HL-60/S4 treated with retinoic acid at 250 ng/mL for 4 days and 3 days (cell line): ENCODE measurements at regions not wholly inside any gene's neighbourhood (a gene's known extent, or its start where the extent isn't known, plus 50 kb on each side); places are given as distances from the start of the nearest gene placed in this dataset.

Experiments used
- in situ Hi-C: fragments of 300-500 bp; cut with MboI; formaldehyde crosslinking; loops from 2 replicates; pipeline ENCODE4 v1.7.0; 2022; ENCODE audit warnings: low sequenced_read_pairs

DNA sequence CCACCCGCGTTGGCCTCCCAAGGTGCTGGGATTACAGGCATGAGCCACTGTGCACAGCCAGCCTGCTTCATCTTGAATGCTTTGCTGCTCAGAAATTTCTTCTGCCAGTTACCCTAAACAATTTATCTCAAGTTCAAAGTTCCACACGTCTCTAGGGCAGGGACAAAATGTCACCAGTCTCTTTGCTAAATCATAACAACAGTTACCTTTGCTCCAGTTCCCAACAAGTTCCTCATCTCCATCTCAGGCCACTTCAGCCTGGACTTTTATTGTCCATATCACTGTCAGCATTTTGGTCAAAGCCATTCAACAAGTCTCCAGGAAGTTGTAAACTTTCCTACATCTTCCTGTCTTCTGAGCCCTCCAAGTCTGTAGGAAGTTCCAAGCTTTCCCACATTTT lies 159.5 kb upstream of the DYRK2 start:
- in situ Hi-C loops: no loop called here

DNA sequence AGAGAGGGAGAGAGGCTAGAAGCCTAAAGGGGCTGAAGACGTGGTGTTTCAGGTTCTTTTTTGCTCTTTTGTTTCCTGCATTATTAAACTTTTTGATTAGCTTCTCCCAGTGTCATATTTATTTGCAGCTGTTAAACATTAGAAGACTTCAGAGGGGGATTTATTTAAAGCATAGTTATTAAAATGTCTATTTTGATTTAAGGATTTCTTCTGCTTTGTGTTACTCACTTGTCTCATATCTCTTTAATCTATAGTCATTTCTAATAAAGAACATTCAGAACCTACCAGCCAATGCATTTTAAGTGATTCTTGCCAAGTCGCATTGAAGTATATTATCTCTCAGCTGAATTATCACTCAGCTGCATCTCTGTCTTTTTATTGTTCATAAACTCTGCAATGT lies 152.0 kb upstream of the DYRK2 start:
- in situ Hi-C loops: no loop called here

DNA sequence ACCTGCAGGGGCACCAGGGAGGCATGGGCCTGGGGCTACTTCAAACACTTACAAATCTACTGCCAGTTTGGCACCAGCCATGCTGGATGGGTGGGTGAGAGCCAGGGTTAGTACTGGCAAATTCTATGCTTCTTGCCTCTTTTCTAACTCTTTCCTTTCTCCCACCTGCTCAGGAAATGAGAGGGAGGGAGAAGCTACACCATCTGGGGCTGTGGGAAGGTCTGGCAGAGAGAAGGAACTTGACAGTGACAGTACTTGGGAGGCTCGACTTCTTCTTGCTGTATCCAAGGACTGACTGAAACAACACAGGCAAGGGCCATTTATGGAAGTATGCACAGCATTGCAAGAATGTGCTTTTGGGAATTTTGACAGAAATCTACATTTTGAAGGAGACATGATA lies 149.6 kb upstream of the DYRK2 start:
- in situ Hi-C loops: no loop called here

DNA sequence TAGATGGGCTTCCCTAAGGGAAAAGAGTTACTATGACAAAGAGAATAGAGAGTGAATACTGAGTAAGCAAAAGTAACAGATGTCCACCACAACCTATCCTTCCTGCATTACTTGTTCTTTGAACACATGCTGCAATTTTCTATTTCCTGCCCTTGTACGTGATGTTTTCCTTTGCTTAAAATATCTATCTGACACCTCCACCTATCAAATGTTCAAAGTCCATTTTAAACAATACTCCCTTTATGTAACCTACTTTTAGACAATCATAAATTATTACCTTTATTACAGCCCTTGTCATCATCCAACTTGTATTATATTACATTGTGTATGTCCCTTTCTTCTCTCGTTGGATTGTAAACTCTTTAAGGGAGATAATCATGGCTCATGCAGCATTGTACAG lies 147.2 kb upstream of the DYRK2 start:
- in situ Hi-C loops: no loop called here

DNA sequence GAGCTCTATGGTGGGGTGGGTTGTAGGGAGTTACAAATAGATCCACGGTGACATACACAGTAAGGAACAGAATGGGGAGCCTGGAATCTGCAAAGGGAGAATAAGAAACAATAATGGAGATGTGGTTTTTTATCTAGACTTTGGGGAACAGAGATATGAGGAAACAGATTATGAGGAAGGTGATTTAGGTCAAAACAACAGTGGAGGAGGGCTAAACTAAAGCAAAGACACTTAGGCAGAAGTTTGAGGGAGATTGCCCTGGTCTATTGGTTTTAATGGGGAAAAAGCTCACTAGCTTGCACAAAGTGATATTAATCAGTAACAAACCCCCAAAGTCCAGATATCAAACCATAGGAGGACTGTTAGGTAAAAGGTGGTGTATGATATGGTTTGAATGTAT lies 144.5 kb upstream of the DYRK2 start:
- in situ Hi-C loops: no loop called here

DNA sequence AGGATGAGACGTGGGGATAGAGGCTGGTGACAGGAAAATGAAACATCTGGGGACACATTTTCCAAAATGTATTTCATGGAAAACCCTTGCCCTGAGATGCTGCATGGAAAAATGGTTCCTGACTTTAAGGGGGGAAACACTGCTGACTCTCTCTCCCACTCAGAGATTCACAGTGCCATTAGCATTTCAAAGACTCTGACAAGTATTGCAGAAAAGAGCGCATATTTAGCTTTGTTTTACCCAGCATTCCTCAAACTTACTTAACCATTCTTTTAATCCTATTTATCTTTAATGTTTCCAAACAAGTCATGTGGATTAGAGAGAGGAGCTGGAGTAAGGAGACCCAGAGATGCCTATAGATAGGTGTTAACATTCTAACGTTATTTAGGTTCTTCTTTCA lies 141.8 kb upstream of the DYRK2 start:
- in situ Hi-C loops: no loop called here

DNA sequence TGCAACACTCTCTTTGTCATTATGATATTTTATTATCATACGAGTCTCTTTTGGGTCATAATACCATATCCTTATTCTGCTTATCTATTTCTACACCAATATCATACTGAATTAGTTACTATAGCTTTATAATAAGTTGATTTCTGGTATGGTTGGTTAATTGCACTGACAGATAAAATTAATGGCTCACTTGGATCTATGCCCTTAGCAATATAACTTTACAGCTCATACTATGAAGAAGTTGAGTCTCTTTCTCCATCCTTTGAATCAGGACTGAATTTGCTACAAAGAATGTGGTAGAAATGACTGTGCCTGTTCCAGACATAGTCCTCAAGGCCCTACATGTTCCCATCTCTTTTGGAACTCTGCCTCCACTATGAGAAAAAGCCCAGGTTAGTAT lies 139.7 kb upstream of the DYRK2 start:
- in situ Hi-C loops: no loop called here

DNA sequence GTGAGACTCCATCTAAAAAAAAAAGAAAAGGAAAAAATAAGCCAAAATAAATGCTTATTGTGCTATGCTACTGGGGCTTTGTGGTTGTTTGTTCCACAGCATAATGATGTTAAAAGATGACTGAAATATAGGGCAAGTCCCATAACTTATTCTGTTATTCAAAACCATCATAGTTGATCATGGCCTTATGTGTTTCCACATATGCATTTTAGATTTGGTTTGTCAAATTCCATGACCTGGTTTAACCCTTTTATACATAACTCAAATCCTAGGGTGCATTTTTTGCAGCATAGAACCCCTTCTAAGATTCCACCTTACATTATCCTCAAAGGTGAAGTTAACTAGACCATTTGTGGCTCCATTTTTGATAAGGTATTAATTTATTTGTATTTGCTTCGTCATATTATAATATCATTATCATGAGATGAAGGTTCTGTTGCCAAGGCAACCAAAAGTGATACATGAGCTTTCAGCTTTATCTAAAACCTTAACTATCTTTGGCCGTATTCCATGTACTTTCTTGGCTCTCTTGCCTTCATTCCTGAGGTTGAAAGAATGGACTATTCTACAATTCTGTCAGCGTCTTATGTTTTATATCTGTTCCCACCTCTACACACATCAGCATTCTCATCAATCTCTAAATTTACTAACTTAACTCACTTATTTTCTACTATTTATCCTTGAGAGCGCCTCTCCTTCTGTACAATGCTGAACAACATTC lies 138.7 kb upstream of the DYRK2 start:
- in situ Hi-C loops: no loop called here

DNA sequence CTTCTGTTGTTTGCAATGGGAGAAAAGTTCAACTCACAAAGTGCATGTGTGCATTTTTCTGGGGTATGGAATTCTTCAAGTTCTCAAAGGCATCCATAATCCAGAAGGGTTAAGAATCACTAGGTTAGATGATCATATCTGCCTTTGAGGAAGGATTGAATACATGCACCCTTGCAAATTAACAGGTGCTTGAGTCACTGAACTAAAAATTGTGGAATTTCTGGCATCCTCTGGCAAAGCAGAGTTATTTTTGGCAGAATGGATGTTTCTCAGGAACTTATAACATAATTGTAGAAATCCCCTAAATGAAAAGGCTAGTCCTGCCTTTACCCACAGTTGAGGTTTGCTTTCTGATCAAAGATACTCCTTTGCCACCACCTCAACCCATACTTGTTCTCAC lies 136.5 kb upstream of the DYRK2 start:
- in situ Hi-C loops: no loop called here

DNA sequence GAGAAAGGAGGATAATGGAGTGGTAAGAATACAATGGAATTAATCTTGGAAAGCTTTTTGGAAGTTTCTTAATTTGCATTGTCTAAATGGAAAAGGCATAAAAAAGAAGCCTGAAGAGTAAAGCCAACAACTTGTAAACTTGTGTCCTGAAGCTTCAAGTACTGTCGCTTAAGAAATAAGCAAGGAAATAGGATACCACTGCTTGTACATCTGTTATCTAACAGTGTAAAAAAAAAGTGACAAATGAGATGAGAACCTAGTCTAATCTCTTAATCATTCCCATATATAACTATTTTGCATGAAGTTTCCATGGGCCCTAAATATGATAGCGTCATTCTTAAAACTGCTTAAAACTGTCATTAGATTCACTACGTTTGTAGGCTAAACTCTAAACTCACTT lies 134.0 kb upstream of the DYRK2 start:
- in situ Hi-C loops: no loop called here

DNA sequence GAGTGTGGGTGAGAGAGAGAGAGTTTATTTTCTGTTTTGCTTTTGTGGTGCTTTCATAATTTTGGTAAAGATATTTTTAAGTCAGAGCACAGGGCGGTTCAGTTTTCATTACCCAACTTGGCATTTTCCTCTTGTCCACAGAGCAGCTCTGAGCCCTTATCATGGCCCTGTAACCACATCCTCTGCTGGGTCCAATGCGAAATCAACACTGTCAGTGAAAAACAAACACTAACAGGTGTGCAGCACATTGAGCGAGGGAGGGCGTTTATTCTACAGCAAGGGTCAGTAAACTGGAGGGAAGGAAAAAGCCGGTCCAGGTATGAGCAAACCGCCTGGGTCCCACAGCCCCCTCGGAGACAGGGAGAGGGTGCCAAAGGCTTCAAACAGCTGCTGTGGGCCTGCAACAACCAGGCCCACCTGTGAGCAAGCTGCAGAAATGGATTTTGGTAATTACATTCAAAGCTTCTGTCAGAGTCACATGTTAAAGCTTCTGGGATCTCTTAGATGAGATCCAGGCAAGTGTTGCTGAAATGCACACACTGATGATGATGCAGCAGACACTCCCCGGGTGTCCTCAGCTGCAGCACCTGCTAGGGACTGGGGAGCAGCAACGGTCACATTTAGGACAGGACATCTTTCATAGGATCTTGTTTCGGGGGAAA lies 132.7 kb upstream of the DYRK2 start:
- in situ Hi-C loops: no loop called here

DNA sequence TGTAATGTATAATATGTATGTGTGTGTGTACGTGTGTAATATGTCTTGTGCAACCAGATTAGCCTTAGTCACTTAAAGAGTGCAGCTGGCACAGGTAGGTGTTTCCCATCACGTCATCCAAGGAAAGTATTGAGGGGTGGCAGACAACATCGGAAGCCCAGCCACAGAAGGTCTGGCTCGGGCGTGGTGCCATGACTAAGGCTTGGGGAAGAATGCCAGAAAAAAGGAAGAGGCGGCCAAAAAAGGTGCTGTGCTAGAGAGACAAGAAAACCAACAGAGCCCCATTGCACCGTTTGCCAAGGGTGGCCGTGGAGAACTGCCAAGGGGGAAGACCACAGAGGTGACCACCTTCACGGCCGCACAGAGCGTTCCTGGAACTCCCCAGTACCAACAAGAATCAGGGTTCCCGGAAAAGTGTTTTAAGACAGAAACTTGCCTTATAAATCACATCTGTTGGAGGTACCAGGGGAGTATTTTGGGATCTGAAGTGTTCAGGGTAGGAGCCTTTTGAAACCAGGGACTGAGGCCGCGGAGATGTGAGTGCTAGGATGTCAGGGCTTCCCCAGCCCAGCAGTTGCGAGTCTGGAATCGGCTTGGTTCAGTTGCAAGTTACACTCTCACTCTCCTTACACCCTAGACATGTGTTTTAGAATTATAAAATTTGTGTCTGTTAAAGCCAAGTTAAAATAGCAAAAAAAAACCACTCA lies 131.2 kb upstream of the DYRK2 start:
- in situ Hi-C loops: no loop called here

DNA sequence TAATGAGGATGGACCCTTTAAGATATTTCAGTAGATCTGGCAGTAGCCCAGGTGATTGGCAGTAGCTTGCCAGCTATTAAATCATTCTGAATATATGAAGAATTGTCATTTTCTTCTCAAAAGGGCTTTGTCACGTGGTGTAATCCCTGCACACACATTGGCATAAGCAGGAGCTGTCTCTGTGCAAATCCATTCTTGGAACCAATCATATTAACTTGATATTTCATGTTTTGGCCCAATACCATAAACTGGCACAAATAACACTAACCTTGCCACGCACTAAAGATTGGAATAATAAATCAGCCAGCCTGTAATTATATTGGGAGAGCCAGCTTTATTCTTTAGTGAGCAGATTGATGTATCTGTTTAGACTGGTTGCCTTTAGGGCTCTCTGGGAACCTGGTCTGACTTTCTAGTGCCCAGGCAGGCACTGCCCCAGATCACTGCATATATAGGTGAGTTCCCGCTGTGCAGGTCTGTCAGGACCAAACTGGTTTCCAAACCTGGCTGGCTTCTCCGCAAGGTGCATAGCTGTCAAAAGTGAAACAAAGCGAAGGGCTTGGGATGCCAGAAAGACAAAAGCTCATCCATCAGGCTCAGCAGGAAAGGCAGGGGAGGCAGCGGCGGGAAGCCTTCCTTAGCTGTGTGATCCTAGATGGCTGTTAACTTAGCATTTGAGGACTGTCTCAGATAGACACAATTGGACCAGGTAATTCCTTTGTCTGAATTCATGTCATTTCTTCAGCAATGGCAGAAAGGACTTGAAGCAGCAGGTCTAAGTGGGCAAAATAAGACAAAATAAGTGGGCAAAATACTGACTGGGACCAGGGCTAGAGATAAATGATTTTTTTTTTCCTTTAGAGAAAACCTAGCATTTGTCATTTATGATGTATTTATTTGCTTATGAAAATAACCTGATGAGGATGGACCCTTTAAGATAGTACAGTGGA lies 128.8 kb upstream of the DYRK2 start:
- in situ Hi-C loops: no loop called here

DNA sequence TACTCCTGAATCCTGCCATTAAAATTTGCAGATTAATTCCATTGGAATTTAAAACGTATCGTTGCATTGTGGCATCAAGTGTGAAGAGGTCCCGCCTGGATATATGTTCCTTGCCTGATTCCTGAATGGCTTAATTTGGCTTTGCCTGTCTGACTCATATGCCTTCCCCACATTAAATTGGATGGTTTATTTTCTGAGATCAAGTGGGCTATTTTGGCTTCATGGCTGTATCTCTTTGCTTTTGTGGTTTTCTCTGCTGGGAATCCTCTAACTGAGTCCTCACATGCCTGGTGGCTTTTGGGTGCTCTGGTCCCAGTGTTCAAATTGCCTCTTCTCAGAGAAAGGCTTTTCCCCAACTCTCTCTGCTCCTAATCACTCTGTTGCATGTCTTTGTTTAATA lies 127.9 kb upstream of the DYRK2 start:
- in situ Hi-C loops: no loop called here

DNA sequence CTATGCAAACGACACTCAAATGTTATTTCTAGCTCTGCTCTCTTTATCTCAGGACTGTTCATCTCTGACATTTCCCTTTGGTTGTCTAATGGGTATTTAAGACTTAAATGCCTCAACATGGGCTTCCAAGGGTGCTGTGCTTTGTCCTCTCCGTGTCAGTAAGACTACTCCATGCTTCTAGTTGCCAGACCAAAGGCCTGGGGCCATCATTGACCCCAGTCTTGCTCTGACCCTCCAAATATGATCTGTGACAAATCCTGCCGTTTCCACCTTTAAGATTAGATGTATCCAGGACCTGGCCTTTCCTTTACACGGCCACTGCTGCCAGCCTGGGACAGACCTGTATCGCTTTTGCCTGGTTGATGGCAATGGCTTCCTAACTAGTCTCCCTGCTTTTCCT lies 126.3 kb upstream of the DYRK2 start:
- in situ Hi-C loops: no loop called here

DNA sequence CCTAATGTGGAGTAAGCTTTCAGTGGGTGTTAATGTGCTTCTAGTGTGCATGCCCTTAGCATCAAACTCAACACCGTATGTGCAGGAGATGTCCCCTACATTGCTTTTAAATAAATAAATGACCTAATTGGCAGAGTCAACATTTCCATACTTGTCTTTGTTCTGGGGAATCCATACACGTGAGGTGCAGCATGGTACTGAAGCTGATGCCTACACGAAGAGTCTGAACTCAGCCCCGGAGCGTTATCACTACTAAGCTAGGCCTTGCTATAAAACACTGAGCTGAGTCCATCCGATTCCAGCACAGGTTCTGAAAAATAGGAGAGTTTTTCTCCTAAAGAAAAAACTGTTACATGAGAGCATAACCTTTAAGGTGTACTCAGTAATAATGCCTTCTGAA lies 125.0 kb upstream of the DYRK2 start:
- in situ Hi-C loops: no loop called here

DNA sequence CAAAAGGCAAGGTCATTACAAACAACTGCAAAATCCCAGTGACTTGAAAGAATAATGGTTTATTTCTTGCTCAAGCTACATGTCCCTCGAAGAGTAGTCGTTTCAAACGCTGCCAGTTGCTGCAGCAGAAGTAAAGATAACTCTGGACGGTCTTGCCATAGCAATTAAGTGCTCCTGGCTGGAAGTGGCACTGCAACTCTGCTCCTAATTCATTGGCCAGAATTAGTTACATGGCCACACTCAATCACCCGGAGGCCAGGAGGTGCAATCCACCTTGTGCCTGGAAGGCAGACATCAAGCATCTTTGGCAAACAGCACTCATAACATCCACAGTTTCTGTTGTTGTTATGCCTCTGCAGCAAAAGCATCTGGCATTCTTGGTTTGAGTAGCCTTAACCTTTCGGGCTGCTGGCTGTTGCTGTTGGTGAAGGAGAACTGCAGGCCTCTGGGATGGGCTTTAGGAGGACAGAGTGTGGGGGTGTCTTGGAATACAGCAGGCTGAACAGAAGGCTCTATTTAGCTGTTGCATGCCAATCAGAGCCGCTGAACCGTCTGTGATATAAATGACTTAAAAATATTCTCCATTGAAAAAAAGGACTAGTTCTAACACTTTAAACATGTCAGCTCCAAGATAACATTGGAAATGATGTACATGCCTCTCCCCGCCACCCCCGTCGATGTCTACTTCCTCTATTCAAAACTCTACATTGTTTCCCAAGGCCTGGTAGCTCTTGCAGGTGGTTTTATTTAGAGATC lies 123.5 kb upstream of the DYRK2 start:
- in situ Hi-C loops: no loop called here

DNA sequence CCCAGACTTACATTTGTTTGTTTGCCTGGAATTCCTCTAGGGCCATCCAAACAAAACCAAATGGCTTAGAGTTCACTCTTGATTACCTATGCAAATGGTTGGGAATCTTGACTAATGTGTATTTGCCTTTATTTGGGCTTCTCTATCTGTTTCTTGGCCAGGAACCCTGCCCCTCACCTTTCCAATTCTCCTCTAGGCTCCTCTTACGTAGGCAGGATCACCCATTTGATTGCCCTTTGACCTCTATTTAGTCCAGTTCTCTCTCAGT lies 123.0 kb upstream of the DYRK2 start:
- in situ Hi-C loops: no loop called here

DNA sequence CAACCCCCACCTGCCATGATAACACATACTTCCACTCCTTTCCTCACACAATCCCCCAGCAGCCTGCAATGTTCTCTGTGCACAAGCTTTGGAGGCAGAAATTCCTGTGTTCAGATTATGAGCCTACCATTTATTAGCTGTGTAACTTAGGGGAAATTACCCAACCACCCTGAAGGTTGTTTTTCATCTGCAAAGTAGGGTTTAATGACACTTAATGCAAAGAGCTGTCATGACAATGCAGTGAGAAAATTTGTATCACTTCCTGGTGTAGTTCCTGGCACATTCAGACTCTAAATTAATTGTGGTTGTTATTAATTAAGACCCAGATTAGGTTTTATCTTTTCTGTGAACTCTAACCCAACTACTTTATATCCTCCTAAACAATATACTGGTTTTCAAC lies 122.4 kb upstream of the DYRK2 start:
- in situ Hi-C loops: no loop called here

DNA sequence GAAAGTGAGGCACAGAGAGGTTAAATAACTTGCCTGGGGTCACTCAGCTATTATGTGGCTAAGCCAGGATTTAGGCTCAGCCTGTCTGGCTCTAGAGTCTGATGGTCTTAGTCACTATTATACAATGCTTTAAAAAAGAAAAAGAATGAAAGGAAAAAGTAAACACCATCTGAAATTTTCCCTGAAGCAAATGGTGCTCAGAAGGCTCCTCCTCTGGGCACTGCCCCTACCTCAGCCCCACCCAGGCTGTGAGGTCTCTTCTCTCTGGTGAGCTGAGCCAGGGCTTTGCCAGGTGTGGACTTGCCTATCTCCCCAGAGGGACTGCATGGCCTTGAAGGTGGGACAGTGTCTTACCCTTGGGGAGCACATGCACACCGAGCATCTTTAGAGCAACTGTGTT lies 117.5 kb upstream of the DYRK2 start:
- in situ Hi-C loops: no loop called here

DNA sequence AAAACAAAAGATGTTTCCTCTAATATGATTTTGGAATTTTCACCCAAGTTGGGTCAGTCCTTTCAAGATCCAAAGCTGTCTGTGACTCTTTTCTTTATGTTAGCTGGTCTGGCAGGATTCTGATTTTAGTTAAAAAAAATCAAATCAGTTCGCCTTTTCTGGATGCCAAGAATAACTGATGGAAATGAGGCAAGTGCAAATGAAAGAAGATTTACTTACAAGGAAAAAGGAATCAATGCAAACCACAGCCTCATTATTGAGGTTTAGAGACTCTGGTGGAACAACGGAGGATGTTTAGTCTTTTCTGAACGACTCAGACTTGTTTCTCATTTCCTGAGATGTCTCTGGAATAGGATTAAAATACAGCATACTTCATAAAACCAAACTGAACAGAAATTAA lies 117.0 kb upstream of the DYRK2 start:
- in situ Hi-C loops: no loop called here
